Left ventricle myocardium superior (tissue), 1 donor: ENCODE measurements at regions not wholly inside any gene's neighbourhood (a gene's known extent, or its start where the extent isn't known, plus 50 kb on each side); places are given as distances from the start of the nearest gene placed in this dataset.

Experiments used
- ATAC-seq: fragments of 200-7000 bp; cut with Tn5 transposase; one replicate; pipeline ENCODE4 v1.9.1; 2020; ENCODE audit warnings: mild to moderate bottlenecking, moderate library complexity
- DNase-seq: peaks from one replicate; pipeline ENCODE4 v3.0.0-alpha.2; 2020
- intact Hi-C: fragments of 100-400 bp; cut with micrococcal nuclease; formaldehyde crosslinking; loops from one replicate; pipeline ENCODE4 v1.11.0; 2022
- donor health status: DM: no; HTN: yes; CAD: no; lungs with severe emphysema.

- intact Hi-C loops, result no loop called here
These were observed 623.3 kb upstream of the CDH4 start for GRCh38 chr20:60628749-60629148.

DNA sequence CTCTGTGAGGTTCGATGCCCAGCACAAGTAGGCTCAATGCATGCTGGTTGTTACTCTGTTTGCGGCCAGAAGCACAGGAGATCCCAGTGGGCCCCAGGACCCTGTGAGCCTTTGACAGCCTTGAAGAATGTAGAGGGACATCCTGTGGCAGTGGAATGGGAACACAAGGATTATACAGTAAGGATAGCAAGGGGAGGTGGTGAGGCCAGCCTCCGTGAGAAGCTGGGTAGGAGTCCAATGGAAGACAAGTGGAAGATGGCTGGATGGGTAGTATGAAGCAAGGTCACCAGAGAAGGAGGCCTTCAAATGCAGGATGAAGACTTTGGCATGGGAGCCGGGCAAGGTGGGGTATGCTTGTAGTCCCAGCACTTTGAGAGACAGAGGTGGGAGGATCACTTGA is 622.9 kb upstream of the CDH4 start:
- ATAC-seq (no peak), DNase-seq (no peak)
- intact Hi-C loops, result no loop called here

More at GRCh38 chr20:60628749-60629148, 623.3 kb upstream of the CDH4 start:
- DNase-seq, result no peak
- no peak for ATAC-seq

DNA sequence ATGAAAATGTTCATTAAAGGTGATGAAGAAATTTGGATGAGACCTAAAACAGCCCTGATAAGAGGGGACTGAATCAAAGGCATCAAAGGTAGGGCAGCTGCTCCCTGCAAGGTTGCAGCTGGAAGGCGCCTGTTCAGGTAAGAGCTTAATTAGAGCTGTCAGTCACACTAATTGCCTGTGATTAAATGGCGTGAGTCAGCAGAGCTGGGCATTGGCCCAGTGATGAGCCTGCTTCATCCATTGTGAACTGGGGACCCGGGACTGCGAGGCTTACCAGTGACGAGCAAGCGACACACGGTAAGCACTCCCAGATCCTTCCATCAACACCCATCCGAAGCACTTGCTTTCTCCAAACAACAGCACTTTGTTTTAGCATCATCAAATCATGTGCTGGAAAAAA is 621.5 kb upstream of the CDH4 start:
- intact Hi-C loops, result no loop called here
- DNase-seq (no peak), ATAC-seq (no peak)

DNA sequence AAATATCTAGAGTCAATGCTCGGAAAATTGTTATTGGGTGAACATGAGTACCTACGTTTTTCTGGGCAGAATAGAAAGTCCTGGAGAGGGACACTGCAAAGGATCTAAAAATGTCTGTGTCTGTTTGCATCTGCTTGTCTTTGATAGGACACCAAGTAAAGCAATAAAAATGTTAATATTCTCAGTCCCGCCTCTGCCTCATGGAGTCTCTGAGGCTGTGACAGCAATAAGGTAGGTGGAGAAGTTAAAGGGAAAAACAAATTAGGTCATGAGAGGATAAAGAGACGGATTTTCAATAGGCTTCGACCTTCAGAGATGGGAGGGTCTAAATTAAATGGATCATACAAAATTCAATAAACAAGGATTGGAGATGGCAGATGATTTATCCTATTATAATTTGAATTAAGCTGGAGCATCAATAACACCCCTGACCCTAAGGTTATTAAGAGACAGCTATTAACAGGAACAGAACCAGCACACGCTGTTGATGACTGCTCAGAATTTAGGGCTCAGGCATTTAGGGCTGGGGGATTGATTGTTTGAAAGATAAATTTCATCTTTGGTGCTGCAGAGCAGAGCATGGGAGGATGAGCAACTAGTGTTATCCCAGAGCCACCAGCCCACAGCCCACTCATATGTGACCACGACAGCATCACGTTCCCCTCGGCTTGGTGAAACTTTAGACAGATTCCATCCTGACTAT is 620.3 kb upstream of the CDH4 start:
- ATAC-seq, result no peak
- intact Hi-C loops, result no loop called here
- DNase-seq, result no peak

- DNase-seq, result no peak
- peak; percentile 92 for ATAC-seq
These were observed 619.4 kb upstream of the CDH4 start for GRCh38 chr20:60632391-60633262.

GRCh38 chr20:60634491-60635172 is 617.4 kb upstream of the CDH4 start:
- ATAC-seq (no peak), DNase-seq (no peak)

More at GRCh38 chr20:60632391-60633262, 619.4 kb upstream of the CDH4 start:
- intact Hi-C loops, result no loop called here

GRCh38 chr20:60636417-60636816 is 615.6 kb upstream of the CDH4 start:
- intact Hi-C loops, result no loop called here
- DNase-seq (no peak), ATAC-seq (no peak)

More at GRCh38 chr20:60634491-60635172, 617.4 kb upstream of the CDH4 start:
- intact Hi-C loops, result no loop called here

DNA sequence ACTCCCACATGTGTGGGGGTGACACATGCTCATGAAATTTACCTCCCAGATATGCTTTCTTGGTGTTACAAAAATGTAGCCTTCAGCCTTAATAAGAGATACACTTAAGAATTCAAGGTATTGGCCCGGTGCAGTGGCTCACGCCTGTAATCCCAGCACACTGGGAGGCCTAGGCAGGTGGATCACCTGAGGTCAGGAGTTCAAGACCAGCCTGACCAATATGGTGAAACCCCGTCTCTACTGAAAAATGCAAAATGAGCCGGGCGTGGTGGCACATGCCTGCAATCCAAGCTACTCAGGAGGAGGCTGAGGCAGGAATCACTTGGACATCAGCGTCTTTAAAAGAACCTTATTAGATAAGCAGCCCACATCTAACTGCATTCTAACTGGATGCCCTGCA is 614.3 kb upstream of the CDH4 start:
- DNase-seq (no peak), ATAC-seq (no peak)
- intact Hi-C loops, result no loop called here

- ATAC-seq (peak; percentile 88), DNase-seq (no peak)
- intact Hi-C loops, result no loop called here
These were observed 613.5 kb upstream of the CDH4 start for GRCh38 chr20:60638430-60639098.

- ATAC-seq, result no peak
- no peak for DNase-seq
- intact Hi-C loops, result no loop called here
These were observed 610.1 kb upstream of the CDH4 start for GRCh38 chr20:60641879-60642447.

GRCh38 chr20:60642541-60642940 is 609.5 kb upstream of the CDH4 start:
- ATAC-seq (no peak), DNase-seq (no peak)
- intact Hi-C loops, result no loop called here

DNA sequence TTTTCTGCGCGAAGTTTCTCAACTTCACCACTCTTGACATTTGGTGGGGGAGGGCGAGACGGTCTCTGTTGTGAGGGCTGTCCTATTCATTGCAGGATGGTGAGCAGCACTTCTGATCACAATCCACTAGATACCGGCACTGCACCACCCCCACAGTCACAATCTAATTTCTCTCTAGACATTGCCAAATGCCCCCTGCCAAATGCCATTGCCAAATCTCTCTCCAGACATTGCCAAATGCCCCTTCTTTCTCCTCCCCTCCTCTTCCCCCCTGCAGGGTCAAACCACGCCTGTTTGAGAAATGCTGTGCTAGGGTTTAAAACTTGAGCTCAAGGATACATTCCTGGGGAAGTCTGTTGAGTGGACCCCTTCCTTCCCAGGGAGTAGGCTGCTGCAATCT is 603.5 kb upstream of the CDH4 start:
- DNase-seq (no peak), ATAC-seq (no peak)
- intact Hi-C loops, result no loop called here

- intact Hi-C loops, result no loop called here
- DNase-seq (no peak), ATAC-seq (no peak)
These were observed 602.5 kb upstream of the CDH4 start for GRCh38 chr20:60649541-60649940.

DNA sequence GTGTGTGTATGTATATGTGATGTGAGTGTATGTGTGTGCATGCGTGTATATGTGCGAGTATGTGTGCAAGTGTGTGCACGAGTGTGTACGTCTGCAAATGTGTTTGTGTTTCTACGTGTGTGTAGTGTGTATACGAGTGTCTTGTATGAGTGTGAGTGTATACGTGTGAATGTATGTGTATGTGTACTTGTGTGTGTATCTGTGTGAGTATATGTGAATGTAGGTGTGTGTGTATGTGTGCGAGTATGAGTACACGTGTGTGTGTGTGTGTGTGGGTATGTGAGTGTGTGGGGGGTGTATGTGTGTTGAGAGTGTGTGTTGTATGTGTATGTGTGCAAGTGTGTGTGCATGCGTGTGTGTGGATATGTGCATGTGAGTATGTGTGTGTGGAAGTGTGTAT is 602.0 kb upstream of the CDH4 start:
- ATAC-seq (no peak), DNase-seq (no peak)
- intact Hi-C loops, result no loop called here

GRCh38 chr20:60652046-60652445 is 600.0 kb upstream of the CDH4 start:
- DNase-seq (no peak), ATAC-seq (no peak)

GRCh38 chr20:60652615-60653014 is 599.4 kb upstream of the CDH4 start:
- intact Hi-C loops, result no loop called here
- ATAC-seq, result no peak
- DNase-seq, result no peak

More at GRCh38 chr20:60652046-60652445, 600.0 kb upstream of the CDH4 start:
- intact Hi-C loops, result no loop called here

DNA sequence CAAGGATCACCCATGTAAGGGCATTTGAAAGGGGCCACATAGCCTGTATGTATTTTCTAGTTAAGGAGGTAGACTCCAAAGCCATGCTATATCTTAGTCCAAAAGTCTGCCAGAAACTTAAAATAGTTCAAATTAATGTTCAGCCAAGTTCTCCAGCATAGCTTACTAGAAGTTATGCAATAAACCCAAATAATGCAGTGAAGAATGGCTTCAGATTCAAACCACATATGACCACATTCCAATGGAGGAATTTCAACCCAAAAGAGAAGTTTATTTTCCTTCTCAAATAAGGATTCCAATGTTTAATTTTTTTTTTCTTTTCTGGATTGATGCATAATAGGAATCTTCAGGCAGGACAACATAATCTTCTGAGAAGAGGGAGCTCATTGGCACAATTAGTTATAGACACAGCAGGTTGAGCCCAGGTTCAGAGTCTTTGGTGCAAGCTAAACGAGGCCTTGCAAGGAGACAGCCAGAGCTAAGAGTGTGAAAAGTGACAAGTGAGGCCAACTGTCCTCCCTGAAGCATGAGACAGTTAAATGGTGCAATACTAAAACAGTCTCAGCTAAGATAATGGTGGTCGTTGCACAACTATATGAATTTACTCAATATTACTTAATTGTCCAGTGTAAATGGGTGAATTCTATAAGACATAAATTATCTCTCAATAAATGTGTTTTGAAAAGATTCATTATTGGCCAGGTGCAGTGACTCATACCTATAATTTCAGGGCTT is 598.8 kb upstream of the CDH4 start:
- DNase-seq, result no peak
- no peak for ATAC-seq
- intact Hi-C loops, result no loop called here

- DNase-seq (no peak), ATAC-seq (no peak)
- intact Hi-C loops, result no loop called here
These were observed 593.4 kb upstream of the CDH4 start for GRCh38 chr20:60658681-60659080.

- DNase-seq, result no peak
- no peak for ATAC-seq
- intact Hi-C loops, result no loop called here
These were observed 592.8 kb upstream of the CDH4 start for GRCh38 chr20:60659240-60659639.
